HFF-Myc (cell line): ENCODE measurements at regions not wholly inside any gene's neighbourhood (a gene's known extent, or its start where the extent isn't known, plus 50 kb on each side); places are given as distances from the start of the nearest gene placed in this dataset.

ENCODE experiments used
- DNase-seq: peaks from one replicate; pipeline ENCODE4 v3.0.0-alpha.2; 2011; ENCODE audit warnings: low read depth; ENCODE audit errors: extremely low read depth
- H3K4me3 ChIP-seq: replicated peaks from 2 replicates; pipeline ENCODE4 v1.5.1; 2011; ENCODE audit warnings: low read depth, mild to moderate bottlenecking, control low read depth, low read length
- CTCF ChIP-seq: IDR thresholded peaks from 2 replicates; pipeline ENCODE4 v1.5.1; 2012; ENCODE audit warnings: mild to moderate bottlenecking, low read depth, low read length, control low read depth; ENCODE audit errors: missing control alignments

DNA sequence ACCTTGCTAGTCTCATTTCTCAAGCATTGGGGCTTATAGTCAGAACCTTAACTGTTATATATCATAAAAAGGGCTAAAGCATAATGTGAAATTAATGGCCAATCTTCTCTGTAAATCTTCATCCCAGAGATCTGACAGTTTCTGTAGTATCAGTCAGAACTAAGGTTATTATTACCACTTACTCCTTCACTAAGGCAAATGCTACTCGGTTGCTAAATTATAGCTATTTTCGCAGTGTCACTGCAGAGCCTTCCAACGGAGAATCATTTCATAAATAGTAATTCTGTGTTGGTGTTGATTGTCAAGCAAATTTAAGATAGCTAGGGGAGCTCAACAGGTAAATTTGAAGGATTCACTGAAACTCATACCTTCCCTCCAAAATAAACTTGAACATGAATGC, 258.0 kb downstream of the METTL4 start:
- no peak for DNase-seq
- no peak overlapping the region for H3K4me3 ChIP-seq
- no peak for TF ChIP-seq CTCF

- DNase-seq: no peak
- no peak for TF ChIP-seq CTCF
- no peak overlapping the region for H3K4me3 ChIP-seq
Measured at GRCh38 chr18:2316082-2316750, 255.1 kb downstream of the METTL4 start.

GRCh38 chr18:2316751-2317696, 254.3 kb downstream of the METTL4 start:
- TF ChIP-seq CTCF: no peak
- DNase-seq: no peak
- no peak overlapping the region for H3K4me3 ChIP-seq

DNA sequence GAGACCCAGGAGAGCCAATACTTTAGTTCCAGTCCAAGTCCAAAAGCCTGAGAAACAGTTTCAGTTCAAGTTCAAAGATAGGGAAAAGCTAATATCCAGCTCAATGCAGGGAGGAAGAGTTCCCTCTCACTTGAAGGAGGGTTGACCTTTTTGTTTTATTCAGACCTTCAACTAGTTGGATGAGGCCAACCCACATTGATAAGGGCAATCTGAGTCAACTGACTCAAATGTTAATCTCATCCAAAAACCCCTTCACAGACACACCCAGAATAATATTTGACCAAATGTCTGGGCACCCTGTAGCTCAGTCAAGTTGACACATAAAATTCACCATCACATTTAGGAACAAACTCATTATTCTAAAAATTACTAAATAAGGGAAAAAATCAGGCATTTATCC, 246.8 kb downstream of the METTL4 start:
- no peak for TF ChIP-seq CTCF
- no peak for DNase-seq
- H3K4me3 ChIP-seq: no peak overlapping the region

GRCh38 chr18:2325308-2325849, 245.9 kb downstream of the METTL4 start:
- H3K4me3 ChIP-seq: no peak overlapping the region
- no peak for TF ChIP-seq CTCF
- DNase-seq: no peak

GRCh38 chr18:2325933-2326332, 245.4 kb downstream of the METTL4 start:
- TF ChIP-seq CTCF: no peak
- H3K4me3 ChIP-seq: no peak overlapping the region
- DNase-seq: no peak
